Activated CD4-positive, alpha-beta T cell treated with anti-CD3 and anti-CD28 coated beads for 36 hours (primary cell): ENCODE measurements at regions not wholly inside any gene's neighbourhood (a gene's known extent, or its start where the extent isn't known, plus 50 kb on each side); places are given as distances from the start of the nearest gene placed in this dataset.

Source experiments
- ATAC-seq: fragments of 200-7000 bp; cut with Tn5 transposase; one replicate; pipeline ENCODE4 v1.10.0; 2021; ENCODE audit warnings: mild to moderate bottlenecking, moderate library complexity
- CTCF ChIA-PET: fragments of 350-600 bp; sonication (Branson Sonifier 250); formaldehyde crosslinking; loops from one replicate; lab custom pipeline; 2021; ENCODE audit warnings: antibody characterized with exemption; lab: Charles Lee
- POLR2A ChIA-PET: fragments of 350-600 bp; sonication (Branson Sonifier 250); formaldehyde crosslinking; loops from one replicate; lab custom pipeline; 2021; ENCODE audit warnings: antibody characterized with exemption, inconsistent platforms; lab: Charles Lee
- DNase-seq: peaks from one replicate; pipeline ENCODE4 v3.0.0-alpha.2; 2020
- H3K27ac Mint-ChIP-seq: one replicate; pipeline ENCODE4 v1.8.0; 2021; ENCODE audit warnings: mixed read lengths
- H3K27me3 Mint-ChIP-seq: one replicate; pipeline ENCODE4 v1.8.0; 2021; ENCODE audit warnings: mixed read lengths
- H3K36me3 Mint-ChIP-seq: one replicate; pipeline ENCODE4 v1.8.0; 2021; ENCODE audit warnings: low read depth, mixed read lengths
- H3K4me1 Mint-ChIP-seq: one replicate; pipeline ENCODE4 v1.8.0; 2021; ENCODE audit warnings: mixed read lengths
- H3K4me3 Mint-ChIP-seq: one replicate; pipeline ENCODE4 v1.8.0; 2021; ENCODE audit warnings: mild to moderate bottlenecking, moderate library complexity, mixed read lengths
- H3K9me3 Mint-ChIP-seq: one replicate; pipeline ENCODE4 v1.8.0; 2021; ENCODE audit warnings: low read depth, mixed read lengths
- intact Hi-C, 2 experiments: fragments of 100-400 bp; cut with DNase I in 1 of 2; cut with micrococcal nuclease in 1 of 2; formaldehyde crosslinking; loops; one replicate each; pipeline versions ENCODE4 v1.14.2 to v1.15.1; 2022 to 2024; cut with DNase I, micrococcal nuclease

DNA sequence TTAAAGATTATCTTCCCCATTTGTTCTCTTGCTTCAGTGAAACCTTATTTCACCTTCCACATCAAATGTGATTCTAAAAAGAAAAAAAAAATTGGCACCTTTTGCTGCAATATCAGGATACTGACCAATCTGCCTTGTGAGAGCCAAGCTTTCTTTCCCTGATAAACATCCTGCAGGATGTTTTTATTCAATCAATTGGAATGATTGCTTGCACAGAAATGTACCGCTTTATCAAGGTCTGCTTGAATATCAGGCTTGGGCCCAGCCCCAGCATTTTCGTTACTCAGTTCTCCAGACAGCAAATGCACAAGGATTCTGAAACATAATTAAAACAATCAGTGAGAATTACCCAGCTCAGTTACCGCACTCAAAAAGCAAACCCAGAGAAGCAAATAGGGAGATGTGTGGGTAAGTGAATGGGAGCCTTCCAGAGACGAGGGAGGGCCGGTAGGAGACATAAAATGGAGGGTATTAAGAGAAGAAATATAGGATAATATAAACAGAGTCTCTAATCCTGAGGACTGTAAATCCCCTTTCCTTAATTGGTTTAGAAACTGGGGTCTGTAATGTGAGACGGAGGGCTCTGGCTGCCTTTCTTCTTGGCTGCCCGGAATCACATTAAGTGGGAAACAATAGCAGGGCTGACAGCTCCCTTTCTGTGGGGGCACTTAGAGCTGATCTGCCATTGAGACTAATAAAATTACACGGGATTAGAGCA, 291.8 kb downstream of the ICOS start:
- H3K9me3 Mint-ChIP-seq = no peaks in the 10 kb centered on the region
- no peak overlapping the region for H3K4me3 Mint-ChIP-seq
- intact Hi-C loops = no loop called here
- ChIA-PET POLR2A (no interaction called here), CTCF (interaction anchor here (2.3 kb wide), 1 partner anchor 50 kb away, joined by 6 read pairs; no protein-coding TSS in a partner anchor)
- no peak overlapping the region for H3K27ac Mint-ChIP-seq
- ATAC-seq (no peak), DNase-seq (no peak)
- H3K27me3 Mint-ChIP-seq = peaks cover 20% of the 10 kb centered on the region
- H3K36me3 Mint-ChIP-seq = no peaks in the 10 kb centered on the region
- no peaks in the 10 kb centered on the region for H3K4me1 Mint-ChIP-seq

DNA sequence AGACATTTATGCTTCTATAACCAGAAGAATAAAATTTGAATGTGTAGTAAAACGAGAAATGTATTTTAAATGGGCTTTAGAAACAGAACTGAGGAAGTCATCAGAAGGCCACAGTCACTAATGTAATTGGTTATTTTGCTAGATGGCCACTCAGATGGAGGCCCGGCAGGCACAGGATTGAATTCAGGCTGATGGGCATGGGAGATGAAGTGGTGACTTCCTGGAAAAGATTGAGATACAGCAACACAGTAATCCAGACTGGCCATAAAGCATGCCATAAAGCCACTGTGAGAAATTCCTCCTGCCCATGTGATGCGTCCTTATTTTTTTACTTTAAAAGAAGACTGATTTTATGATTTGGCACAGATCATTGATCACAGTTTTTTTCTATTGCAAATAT, 297.7 kb downstream of the ICOS start:
- peaks cover 12% of the 10 kb centered on the region for H3K27me3 Mint-ChIP-seq
- peaks cover 2% of the 10 kb centered on the region for H3K9me3 Mint-ChIP-seq
- POLR2A ChIA-PET = no interaction called here
- DNase-seq (no peak), ATAC-seq (no peak)
- CTCF ChIA-PET = no interaction called here
- H3K4me1 Mint-ChIP-seq = no peaks in the 10 kb centered on the region
- intact Hi-C loops = no loop called here
- no peak overlapping the region for H3K4me3 Mint-ChIP-seq
- H3K27ac Mint-ChIP-seq = no peak overlapping the region
- no peaks in the 10 kb centered on the region for H3K36me3 Mint-ChIP-seq

DNA sequence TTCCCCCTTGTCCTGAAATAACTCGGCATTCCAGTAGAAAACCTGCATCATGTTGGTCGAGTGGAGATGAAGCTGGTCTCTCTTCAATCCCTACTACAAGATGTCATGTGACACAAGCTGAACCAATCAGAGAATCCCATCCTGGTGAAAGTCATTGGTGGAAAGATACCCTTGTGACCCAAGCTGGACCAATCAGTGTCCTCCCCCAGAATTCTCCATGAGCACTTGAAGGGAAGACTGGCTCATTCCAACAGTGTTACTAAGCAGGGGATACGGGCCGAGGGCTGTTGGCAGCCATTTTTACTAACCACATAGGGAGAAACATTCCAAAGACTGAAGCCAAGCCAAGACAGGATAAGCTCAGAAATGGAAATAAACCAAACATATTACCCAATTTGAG, 298.3 kb downstream of the ICOS start:
- H3K27me3 Mint-ChIP-seq = peaks cover 11% of the 10 kb centered on the region
- ChIA-PET CTCF (interaction anchor here (0.7 kb wide), 1 partner anchor 53 kb away, joined by 3 read pairs; no protein-coding TSS in a partner anchor), POLR2A (no interaction called here)

DNA sequence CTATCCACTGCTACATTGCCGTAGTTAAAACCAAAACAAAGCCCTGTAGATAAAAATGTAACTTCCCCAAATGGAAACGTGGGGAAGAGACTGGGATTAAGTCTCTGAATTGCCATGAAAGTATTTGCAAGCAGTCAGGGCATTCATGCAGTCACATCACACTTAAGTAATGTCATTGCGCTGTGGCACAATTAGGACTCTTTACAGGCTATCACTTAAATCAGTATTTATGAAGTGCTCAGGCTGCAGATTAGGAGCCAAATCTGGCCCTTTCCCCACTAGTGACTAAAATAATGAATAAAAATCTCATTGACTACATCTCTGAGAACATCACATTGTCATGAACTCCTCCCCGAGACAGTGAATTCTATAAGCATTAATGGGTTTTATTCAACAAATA, 300.9 kb downstream of the ICOS start:
- no peak overlapping the region for H3K4me3 Mint-ChIP-seq
- ChIA-PET CTCF (no interaction called here), POLR2A (no interaction called here)
- DNase-seq = no peak
- H3K27me3 Mint-ChIP-seq = peaks cover 6% of the 10 kb centered on the region
- H3K9me3 Mint-ChIP-seq = peaks cover 2% of the 10 kb centered on the region
- no peaks in the 10 kb centered on the region for H3K36me3 Mint-ChIP-seq
- H3K4me1 Mint-ChIP-seq = peaks cover under 1% of the 10 kb centered on the region
- intact Hi-C loops = no loop called here
- no peak overlapping the region for H3K27ac Mint-ChIP-seq
- ATAC-seq = no peak

More for the DNA sequence above, 298.3 kb downstream of the ICOS start:
- intact Hi-C loops = no loop called here
- Mint-ChIP-seq H3K4me1 (no peaks in the 10 kb centered on the region), H3K9me3 (peaks cover 2% of the 10 kb centered on the region), H3K27ac (no peak overlapping the region), H3K36me3 (no peaks in the 10 kb centered on the region), H3K4me3 (no peak overlapping the region)
- ATAC-seq (no peak), DNase-seq (no peak)

DNA sequence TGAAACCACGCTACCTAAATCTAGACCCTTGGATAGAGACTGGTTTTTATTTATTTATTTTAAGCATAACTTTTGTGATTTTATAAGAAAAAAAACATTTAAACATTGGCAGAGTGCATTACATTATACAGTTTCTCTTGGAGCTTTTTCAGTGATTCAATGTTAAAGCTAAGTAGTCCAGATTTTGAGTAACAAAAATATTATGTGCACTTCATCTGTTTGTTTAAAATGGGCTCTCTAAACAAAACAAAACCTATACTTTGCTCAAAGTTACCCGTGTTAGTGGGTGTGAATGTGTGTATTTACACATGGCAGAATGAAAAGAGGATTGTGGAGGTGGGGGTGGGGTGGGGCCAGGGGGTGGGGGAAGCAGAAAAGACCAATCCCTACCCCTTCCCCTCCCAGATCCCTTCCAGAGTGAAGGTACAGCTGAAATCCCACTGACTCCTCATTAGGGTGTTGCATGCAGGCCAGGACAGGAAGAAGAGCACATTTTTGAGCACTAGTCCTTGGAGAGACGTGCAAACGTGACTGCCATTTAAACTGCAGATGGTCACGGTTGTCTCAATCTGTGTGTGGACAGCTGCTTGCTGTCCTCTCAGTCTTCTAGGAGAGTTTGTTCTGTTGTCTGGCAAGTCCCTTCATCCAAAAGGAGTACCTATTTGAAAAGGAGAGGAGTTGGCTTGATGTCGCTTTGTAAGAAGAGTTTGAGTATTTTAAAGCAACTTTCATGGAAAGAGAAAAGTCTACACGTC, 303.0 kb downstream of the ICOS start:
- CTCF ChIA-PET = interaction anchor here (1.1 kb wide), 1 partner anchor 191 kb away, joined by 3 read pairs; no protein-coding TSS in a partner anchor
- Mint-ChIP-seq H3K36me3 (no peaks in the 10 kb centered on the region), H3K4me1 (peaks cover 11% of the 10 kb centered on the region), H3K27me3 (peaks cover 8% of the 10 kb centered on the region), H3K9me3 (peaks cover 2% of the 10 kb centered on the region), H3K27ac (no peak overlapping the region), H3K4me3 (no peak overlapping the region)
- ATAC-seq = no peak
- DNase-seq = no peak
- intact Hi-C loops = no loop called here
- POLR2A ChIA-PET = no interaction called here

DNA sequence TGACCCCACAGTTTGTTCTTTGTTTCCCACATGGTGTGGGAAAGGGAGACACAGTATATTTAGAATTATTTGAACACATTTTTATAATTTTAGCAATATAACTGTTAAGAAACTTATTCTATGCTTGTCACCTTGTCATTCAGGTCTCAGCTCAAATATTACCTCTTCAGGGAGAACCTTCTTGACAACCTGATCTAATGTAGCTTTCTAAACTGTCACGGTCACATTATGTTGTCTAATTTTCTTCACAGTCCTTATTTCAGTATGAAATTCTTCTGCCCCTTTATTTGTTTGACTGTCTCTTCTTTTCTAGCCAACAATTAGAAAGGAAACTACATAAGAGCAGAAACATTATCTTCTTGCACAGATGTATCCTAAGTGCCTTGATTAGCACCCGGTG, 304.3 kb upstream of the PARD3B start:
- Mint-ChIP-seq H3K9me3 (no peaks in the 10 kb centered on the region), H3K27ac (no peak overlapping the region), H3K36me3 (no peaks in the 10 kb centered on the region), H3K27me3 (peaks cover 5% of the 10 kb centered on the region), H3K4me1 (peaks cover 11% of the 10 kb centered on the region), H3K4me3 (no peak overlapping the region)
- no peak for DNase-seq
- ATAC-seq = no peak
- ChIA-PET POLR2A (no interaction called here), CTCF (interaction anchor here (0.6 kb wide), 1 partner anchor 63 kb away, joined by 3 read pairs; no protein-coding TSS in a partner anchor)
- intact Hi-C loops = no loop called here

DNA sequence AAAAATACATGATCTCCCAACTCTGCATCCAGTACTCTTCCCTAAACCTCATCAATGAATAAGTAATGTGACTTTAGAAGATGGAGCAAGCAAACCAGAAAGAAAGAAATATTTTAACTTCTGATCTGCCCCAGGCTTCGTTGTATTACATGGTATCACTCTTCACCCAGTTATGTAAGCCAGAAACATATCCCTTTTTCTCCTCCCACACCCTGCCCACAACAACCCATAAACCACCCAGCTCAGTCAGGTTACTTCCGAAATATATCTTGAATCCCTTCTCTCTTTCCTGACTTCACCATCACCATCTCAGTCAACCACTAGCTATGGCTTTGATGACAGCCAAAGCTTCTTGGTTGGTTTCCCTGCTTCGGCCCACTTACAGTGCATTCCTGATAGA, 295.8 kb upstream of the PARD3B start:
- H3K4me3 Mint-ChIP-seq = no peak overlapping the region
- H3K36me3 Mint-ChIP-seq = no peaks in the 10 kb centered on the region
- no peak overlapping the region for H3K27ac Mint-ChIP-seq
- CTCF ChIA-PET = interaction anchor here (0.7 to 4.4 kb wide), 2 partner anchors 11 to 72 kb away, joined by 4 to 43 read pairs; no protein-coding TSS in a partner anchor
- POLR2A ChIA-PET = no interaction called here
- peaks cover 17% of the 10 kb centered on the region for H3K27me3 Mint-ChIP-seq
- H3K4me1 Mint-ChIP-seq = no peaks in the 10 kb centered on the region
- DNase-seq (no peak), ATAC-seq (no peak)
- intact Hi-C loops = no loop called here
- H3K9me3 Mint-ChIP-seq = no peaks in the 10 kb centered on the region

DNA sequence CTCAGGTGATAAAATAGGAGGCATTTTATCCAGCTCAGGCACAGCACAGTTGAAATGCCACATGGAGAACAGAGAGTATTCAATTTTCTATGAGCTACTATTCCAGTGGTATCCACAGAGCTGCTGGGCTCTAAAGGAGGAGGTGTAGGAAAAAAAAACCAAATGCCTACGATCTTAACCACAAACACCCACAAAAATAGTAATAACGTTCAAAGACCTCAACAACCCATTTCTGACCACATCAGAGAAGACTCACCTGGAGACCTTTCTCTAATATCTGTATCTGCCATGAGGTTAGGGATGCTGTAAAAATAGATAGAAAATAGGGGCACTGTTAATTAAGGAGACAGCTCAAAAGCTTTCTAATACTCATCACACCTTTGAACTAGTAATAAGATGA, 294.6 kb upstream of the PARD3B start:
- H3K36me3 Mint-ChIP-seq = no peaks in the 10 kb centered on the region
- H3K9me3 Mint-ChIP-seq = no peaks in the 10 kb centered on the region
- ChIA-PET CTCF (interaction anchor here (0.8 to 4.4 kb wide), 2 partner anchors 10 to 175 kb away, joined by 3 to 43 read pairs; no protein-coding TSS in a partner anchor), POLR2A (no interaction called here)
- DNase-seq (no peak), ATAC-seq (peak; percentile 12)
- H3K27me3 Mint-ChIP-seq = peaks cover 17% of the 10 kb centered on the region
- intact Hi-C loops = no loop called here
- H3K4me3 Mint-ChIP-seq = no peak overlapping the region
- H3K4me1 Mint-ChIP-seq = no peaks in the 10 kb centered on the region
- H3K27ac Mint-ChIP-seq = no peak overlapping the region

DNA sequence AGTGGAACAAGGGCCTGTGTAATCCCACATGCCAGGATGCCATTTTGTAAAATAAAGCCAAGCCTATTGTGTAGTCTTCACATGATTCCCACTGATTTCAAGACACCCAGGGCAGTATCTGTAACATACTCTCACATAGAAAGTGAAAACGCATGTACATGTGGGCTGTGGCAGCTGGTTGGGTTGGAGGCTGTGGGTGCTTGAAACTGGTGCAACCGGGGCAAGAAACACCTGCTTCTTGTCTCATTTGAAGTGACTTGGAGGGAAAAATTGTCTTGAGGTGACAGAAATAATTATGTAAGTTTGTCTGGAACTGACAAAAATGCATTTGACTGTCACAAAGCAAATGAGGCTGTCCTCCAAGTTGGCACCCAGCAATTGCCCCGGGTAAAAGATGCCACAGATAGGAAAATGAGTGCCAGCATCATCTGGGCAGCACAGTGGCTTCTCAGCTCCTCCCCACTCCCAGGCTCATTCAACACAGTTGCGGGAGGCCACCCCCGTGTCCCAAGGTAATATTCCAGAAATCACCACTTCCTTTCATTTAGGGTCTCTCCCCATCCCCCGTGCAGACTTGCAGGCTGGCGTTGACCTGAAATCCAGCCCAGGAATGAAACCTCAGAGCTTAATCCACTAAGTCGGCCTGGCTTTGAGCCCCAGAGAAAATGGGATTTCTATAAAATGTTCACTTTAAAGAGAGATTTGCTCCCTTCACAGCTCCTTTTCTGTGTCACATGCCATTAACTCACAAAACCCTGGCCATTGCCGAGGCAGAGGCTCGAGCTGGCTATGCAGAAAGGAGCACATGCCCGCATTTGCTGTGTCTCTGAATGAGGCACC, 293.9 kb upstream of the PARD3B start:
- H3K27ac Mint-ChIP-seq = no peak overlapping the region
- intact Hi-C loops = no loop called here
- ATAC-seq = peak; percentile 80
- peaks cover 17% of the 10 kb centered on the region for H3K27me3 Mint-ChIP-seq
- ChIA-PET POLR2A (no interaction called here), CTCF (interaction anchor here (0.8 to 4.4 kb wide), 2 partner anchors 9 to 176 kb away, joined by 3 to 43 read pairs; no protein-coding TSS in a partner anchor)
- H3K36me3 Mint-ChIP-seq = no peaks in the 10 kb centered on the region
- H3K4me3 Mint-ChIP-seq = no peak overlapping the region
- H3K4me1 Mint-ChIP-seq = no peaks in the 10 kb centered on the region
- H3K9me3 Mint-ChIP-seq = no peaks in the 10 kb centered on the region
- DNase-seq = peak; percentile 44

DNA sequence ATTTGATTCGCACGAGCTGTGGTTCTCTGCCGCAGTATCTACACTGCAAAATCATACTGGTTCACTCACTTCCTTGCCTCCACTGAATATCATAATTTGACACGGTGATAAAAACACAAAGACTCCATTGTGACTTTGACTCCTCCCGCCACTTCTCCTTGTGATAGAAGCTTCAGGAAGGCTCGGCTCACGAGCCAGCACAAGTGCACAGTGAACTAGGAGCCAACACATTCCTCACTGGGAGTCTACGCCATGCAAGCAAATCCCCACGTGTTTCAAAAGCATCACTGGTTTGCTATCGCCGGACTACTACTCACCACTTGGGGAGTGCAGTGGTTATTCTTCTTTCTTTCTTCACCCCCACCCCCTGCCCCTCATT, 293.3 kb upstream of the PARD3B start:
- peaks cover 17% of the 10 kb centered on the region for H3K27me3 Mint-ChIP-seq
- intact Hi-C loops = no loop called here
- DNase-seq (no peak), ATAC-seq (no peak)
- POLR2A ChIA-PET = no interaction called here
- H3K4me1 Mint-ChIP-seq = no peaks in the 10 kb centered on the region
- H3K27ac Mint-ChIP-seq = no peak overlapping the region
- CTCF ChIA-PET = interaction anchor here (0.6 to 4.4 kb wide), 2 partner anchors 9 to 959 kb away, joined by 4 to 43 read pairs; no protein-coding TSS in a partner anchor
- no peaks in the 10 kb centered on the region for H3K9me3 Mint-ChIP-seq
- H3K36me3 Mint-ChIP-seq = no peaks in the 10 kb centered on the region
- no peak overlapping the region for H3K4me3 Mint-ChIP-seq

DNA sequence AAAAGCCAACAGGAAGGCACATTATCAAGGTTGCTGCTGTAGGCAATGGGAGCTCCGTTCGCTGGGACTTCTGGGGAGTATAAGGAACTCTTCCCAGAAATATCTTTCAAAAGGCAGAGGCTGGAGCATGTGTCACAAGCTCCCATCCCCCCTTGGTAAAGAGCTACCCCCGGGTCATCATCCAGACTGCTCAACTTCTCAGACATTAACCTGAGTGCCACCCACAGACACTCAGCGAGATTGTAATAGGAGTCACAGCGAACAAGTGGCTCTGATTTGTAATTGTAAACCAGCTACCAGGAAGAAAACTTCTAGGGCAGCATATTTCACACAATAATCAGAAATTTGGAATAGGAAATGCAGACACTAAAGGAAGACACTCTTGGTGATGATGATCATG, 290.2 kb upstream of the PARD3B start:
- Mint-ChIP-seq H3K9me3 (no peaks in the 10 kb centered on the region), H3K27me3 (peaks cover 17% of the 10 kb centered on the region), H3K27ac (no peak overlapping the region), H3K4me3 (no peak overlapping the region), H3K4me1 (no peaks in the 10 kb centered on the region), H3K36me3 (no peaks in the 10 kb centered on the region)
- intact Hi-C loops = loop anchor here in 1 of 2 experiments (5.0 kb wide), 1 partner anchor 437 kb away; no protein-coding TSS in a partner anchor
- CTCF ChIA-PET = interaction anchor here (0.9 kb wide), 1 partner anchor 147 kb away, joined by 3 read pairs; no protein-coding TSS in a partner anchor
- POLR2A ChIA-PET = no interaction called here
- ATAC-seq = no peak
- no peak for DNase-seq
